Smooth muscle cell (in vitro differentiated cells): ENCODE measurements at regions not wholly inside any gene's neighbourhood (a gene's known extent, or its start where the extent isn't known, plus 50 kb on each side); places are given as distances from the start of the nearest gene placed in this dataset.
A peak's percentile ranks its signal among the peaks of the same experiment; 100 is the strongest.

ENCODE experiments used
- DNase-seq: peaks from one replicate; lab custom pipeline; 2025; ENCODE audit not compliant: unreplicated experiment; lab: John Stamatoyannopoulos, UW
- H2AFZ ChIP-seq: fragments of 200-600 bp; sonication (generic); 2 replicates; pipeline ENCODE4 v1.6.0; 2016; ENCODE audit warnings: antibody characterized with exemption, low read depth, mild to moderate bottlenecking
- H3F3A ChIP-seq: fragments of 200-600 bp; sonication (generic); 2 replicates; pipeline ENCODE4 v1.6.0; 2017; ENCODE audit warnings: antibody characterized with exemption, low read depth
- H3K27ac ChIP-seq: fragments of 200-600 bp; sonication (generic); 2 replicates; pipeline ENCODE4 v1.5.1; 2016; ENCODE audit warnings: low read depth, mild to moderate bottlenecking
- H3K27me3 ChIP-seq: fragments of 200-600 bp; sonication (generic); 2 replicates; pipeline ENCODE4 v1.6.1; 2016; ENCODE audit warnings: low read depth, mild to moderate bottlenecking
- H3K36me3 ChIP-seq: fragments of 200-600 bp; sonication (generic); 2 replicates; pipeline ENCODE4 v1.5.1; 2016; ENCODE audit warnings: low read depth
- H3K4me1 ChIP-seq: fragments of 200-600 bp; sonication (generic); 2 replicates; pipeline ENCODE4 v1.5.1; 2016; ENCODE audit warnings: low read depth
- H3K4me2 ChIP-seq: fragments of 200-600 bp; sonication (generic); 2 replicates; pipeline ENCODE4 v1.6.0; 2016; ENCODE audit warnings: mild to moderate bottlenecking
- H3K4me3 ChIP-seq: fragments of 200-600 bp; sonication (generic); 2 replicates; pipeline ENCODE4 v1.5.1; 2016; ENCODE audit warnings: mild to moderate bottlenecking
- H3K79me2 ChIP-seq: fragments of 200-600 bp; sonication (generic); 2 replicates; pipeline ENCODE4 v1.6.0; 2016; ENCODE audit warnings: low read depth, mild to moderate bottlenecking
- H3K9ac ChIP-seq: fragments of 200-600 bp; sonication (generic); 2 replicates; pipeline ENCODE4 v1.6.0; 2016; ENCODE audit warnings: low read depth
- H3K9me3 ChIP-seq: fragments of 200-600 bp; sonication (generic); replicated peaks from 2 replicates; pipeline ENCODE4 v1.5.1; 2016; ENCODE audit warnings: low read depth
- H4K20me1 ChIP-seq: fragments of 200-600 bp; sonication (generic); 2 replicates; pipeline ENCODE4 v1.6.0; 2016; ENCODE audit warnings: low read depth
- CTCF ChIP-seq: fragments of 200-600 bp; sonication (generic); IDR thresholded peaks from 2 replicates; pipeline ENCODE4 v1.5.1; 2017; ENCODE audit warnings: borderline replicate concordance, mild to moderate bottlenecking, antibody characterized with exemption; ENCODE audit not compliant: insufficient read depth, poor library complexity, severe bottlenecking
- WGBS: methylation state at CpG from one replicate; pipeline ENCODE4 v1.1.7; 2016; ENCODE audit warnings: low lambda C conversion rate; 5-methylcytosine and 5-hydroxymethylcytosine counted together

- Histone ChIP-seq H3K79me2 (no peaks in the 10 kb centered on the region), H4K20me1 (no peaks in the 10 kb centered on the region), H3F3A (peaks cover 17% of the 10 kb centered on the region), H3K4me1 (no peaks in the 10 kb centered on the region), H3K27ac (no peak overlapping the region), H3K4me3 (no peak overlapping the region), H3K4me2 (peak overlapping the region; percentile 6), H2AFZ (no peak overlapping the region), H3K36me3 (no peaks in the 10 kb centered on the region), H3K9ac (no peak overlapping the region), H3K27me3 (no peaks in the 10 kb centered on the region), H3K9me3 (no peaks in the 10 kb centered on the region)
- WGBS: 32% methylated on average over 3 of the region's 3 CpGs
- no peak for TF ChIP-seq CTCF
- DNase-seq: no peak
These were observed 207.7 kb upstream of the DTNBP1 start for GRCh38 chr6:15870333-15871043.

GRCh38 chr6:15864708-15865062, 201.9 kb upstream of the DTNBP1 start:
- Histone ChIP-seq H3F3A (no peaks in the 10 kb centered on the region), H3K79me2 (no peaks in the 10 kb centered on the region), H2AFZ (no peak overlapping the region), H3K4me2 (peak overlapping the region; percentile 25), H3K27ac (peak overlapping the region; percentile 27), H3K4me3 (no peak overlapping the region), H3K27me3 (no peaks in the 10 kb centered on the region), H3K36me3 (no peaks in the 10 kb centered on the region), H3K9ac (peak overlapping the region; percentile 48), H3K4me1 (no peaks in the 10 kb centered on the region), H4K20me1 (no peaks in the 10 kb centered on the region), H3K9me3 (no peaks in the 10 kb centered on the region)
- no peak for DNase-seq
- TF ChIP-seq CTCF: no peak

GRCh38 chr6:15864038-15864707, 201.3 kb upstream of the DTNBP1 start:
- Histone ChIP-seq H3K36me3 (no peaks in the 10 kb centered on the region), H3K4me1 (no peaks in the 10 kb centered on the region), H3K4me3 (no peak overlapping the region), H2AFZ (no peak overlapping the region), H4K20me1 (no peaks in the 10 kb centered on the region), H3K9me3 (no peaks in the 10 kb centered on the region), H3K79me2 (no peaks in the 10 kb centered on the region), H3K27ac (peak overlapping the region; percentile 27), H3K27me3 (no peaks in the 10 kb centered on the region), H3F3A (no peaks in the 10 kb centered on the region), H3K4me2 (peak overlapping the region; percentile 25), H3K9ac (peak overlapping the region; percentile 48)
- TF ChIP-seq CTCF: no peak
- WGBS: 50% methylated on average over 7 of the region's 7 CpGs
- DNase-seq: no peak

- no peak overlapping the region for H2AFZ ChIP-seq
- WGBS: 69% methylated on average over 1 of the region's 1 CpG
- no peaks in the 10 kb centered on the region for H3F3A ChIP-seq
- H3K27me3 ChIP-seq: no peaks in the 10 kb centered on the region
- no peaks in the 10 kb centered on the region for H3K79me2 ChIP-seq
- H4K20me1 ChIP-seq: no peaks in the 10 kb centered on the region
- no peaks in the 10 kb centered on the region for H3K36me3 ChIP-seq
- no peak overlapping the region for H3K9ac ChIP-seq
- no peak for DNase-seq
- no peak for TF ChIP-seq CTCF
- H3K27ac ChIP-seq: no peak overlapping the region
- H3K4me3 ChIP-seq: no peak overlapping the region
- no peaks in the 10 kb centered on the region for H3K9me3 ChIP-seq
- no peak overlapping the region for H3K4me2 ChIP-seq
- H3K4me1 ChIP-seq: no peaks in the 10 kb centered on the region
These were observed 200.0 kb upstream of the DTNBP1 start for GRCh38 chr6:15862810-15863209.
